DOHH2 (cell line): ENCODE measurements at regions not wholly inside any gene's neighbourhood (a gene's known extent, or its start where the extent isn't known, plus 50 kb on each side); places are given as distances from the start of the nearest gene placed in this dataset.

Experiments
- H3F3A ChIP-seq: fragments of 200-600 bp; sonication (generic), shearing (Covaris generic); 2 replicates; pipeline ENCODE4 v1.6.0; 2016; ENCODE audit warnings: antibody characterized with exemption, mild to moderate bottlenecking; ENCODE audit not compliant: control insufficient read depth, insufficient read depth
- H3K27ac ChIP-seq: fragments of 200-600 bp; sonication (generic); 2 replicates; pipeline ENCODE4 v1.5.1; 2014; ENCODE audit warnings: low read depth, mild to moderate bottlenecking, low read length, moderate library complexity
- H3K27me3 ChIP-seq: fragments of 200-600 bp; sonication (generic); 2 replicates; pipeline ENCODE4 v1.6.1; 2014; ENCODE audit warnings: mild to moderate bottlenecking, low read length, mixed read lengths; ENCODE audit not compliant: control insufficient read depth
- H3K36me3 ChIP-seq: fragments of 200-600 bp; sonication (generic); 2 replicates; pipeline ENCODE4 v1.6.1; 2014; ENCODE audit warnings: mild to moderate bottlenecking, low read length, moderate library complexity, mixed read lengths; ENCODE audit not compliant: control insufficient read depth
- H3K4me1 ChIP-seq: fragments of 200-600 bp; sonication (generic); 2 replicates; pipeline ENCODE4 v1.6.1; 2014; ENCODE audit warnings: mild to moderate bottlenecking, low read length, mixed read lengths; ENCODE audit not compliant: control insufficient read depth
- H3K4me2 ChIP-seq: fragments of 200-600 bp; sonication (generic); 2 replicates; pipeline ENCODE4 v1.6.0; 2014; ENCODE audit warnings: mild to moderate bottlenecking, low read length, moderate library complexity
- H3K4me3 ChIP-seq: fragments of 200-600 bp; sonication (generic); 2 replicates; pipeline ENCODE4 v1.5.1; 2014; ENCODE audit warnings: mild to moderate bottlenecking, low read length, mixed read lengths
- H3K79me2 ChIP-seq: fragments of 200-600 bp; sonication (generic); 2 replicates; pipeline ENCODE4 v1.6.1; 2014; ENCODE audit warnings: mild to moderate bottlenecking, low read length, mixed read lengths; ENCODE audit not compliant: control insufficient read depth
- H3K9me2 ChIP-seq: fragments of 200-600 bp; sonication (generic); replicated peaks from 2 replicates; pipeline ENCODE4 v1.6.1; 2014; ENCODE audit warnings: mild to moderate bottlenecking, low read length, mixed read lengths; ENCODE audit not compliant: control insufficient read depth
- H3K9me3 ChIP-seq: fragments of 200-600 bp; sonication (generic); 2 replicates; pipeline ENCODE4 v1.6.1; 2014; ENCODE audit warnings: antibody characterized with exemption, low read length, mixed read lengths; ENCODE audit not compliant: control insufficient read depth, insufficient read depth
- H4K20me1 ChIP-seq: fragments of 200-600 bp; sonication (generic); 2 replicates; pipeline ENCODE4 v1.6.0; 2014; ENCODE audit warnings: low read depth, mild to moderate bottlenecking, antibody characterized with exemption, low read length, moderate library complexity; ENCODE audit not compliant: control insufficient read depth, insufficient read depth
- CTCF ChIP-seq: fragments of 200-600 bp; sonication (generic); IDR thresholded peaks from one replicate; pipeline ENCODE4 v1.5.1; 2014; ENCODE audit warnings: antibody characterized with exemption, mild to moderate bottlenecking, low read depth, low read length; ENCODE audit not compliant: poor library complexity, severe bottlenecking
- EZH2phosphoT487 ChIP-seq: fragments of 200-600 bp; sonication (generic); IDR thresholded peaks from 2 replicates; pipeline ENCODE4 v1.6.1; 2017; ENCODE audit warnings: borderline replicate concordance, mild to moderate bottlenecking, antibody characterized with exemption, low read length, moderate library complexity, mixed read lengths

DNA sequence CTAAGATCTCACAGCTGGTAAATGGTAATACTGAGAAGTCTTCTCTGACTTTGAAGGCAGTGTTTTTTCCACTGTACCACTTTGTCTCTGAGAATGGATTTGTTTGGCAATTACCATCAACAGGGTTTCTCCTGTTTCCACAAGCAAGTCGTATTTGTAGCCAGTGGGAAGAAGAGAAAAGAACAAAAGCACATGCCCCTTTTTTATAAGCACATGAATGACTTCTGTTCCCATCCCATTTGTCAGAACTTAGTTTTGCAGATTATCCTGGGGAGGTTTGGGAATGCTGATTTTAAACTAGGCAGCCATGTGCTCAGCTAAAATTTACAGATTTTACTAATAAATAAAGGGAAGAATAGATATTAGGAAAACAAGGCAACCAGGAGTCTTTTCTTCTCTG, 92.9 kb upstream of the ZSWIM2 start:
- no peak overlapping the region for H3K4me3 ChIP-seq
- H3F3A ChIP-seq = no peaks in the 10 kb centered on the region
- no peaks in the 10 kb centered on the region for H3K36me3 ChIP-seq
- no peaks in the 10 kb centered on the region for H3K9me2 ChIP-seq
- H3K79me2 ChIP-seq = no peaks in the 10 kb centered on the region
- TF ChIP-seq EZH2phosphoT487 = no peak
- TF ChIP-seq CTCF = no peak
- H3K4me2 ChIP-seq = no peak overlapping the region
- no peaks in the 10 kb centered on the region for H4K20me1 ChIP-seq
- H3K4me1 ChIP-seq = no peaks in the 10 kb centered on the region
- H3K27me3 ChIP-seq = no peaks in the 10 kb centered on the region
- H3K27ac ChIP-seq = no peak overlapping the region
- no peaks in the 10 kb centered on the region for H3K9me3 ChIP-seq

- H3K4me3 ChIP-seq = no peak overlapping the region
- no peaks in the 10 kb centered on the region for H3K9me2 ChIP-seq
- H3K4me2 ChIP-seq = no peak overlapping the region
- H3K4me1 ChIP-seq = no peaks in the 10 kb centered on the region
- no peak overlapping the region for H3K27ac ChIP-seq
- H3K36me3 ChIP-seq = no peaks in the 10 kb centered on the region
- TF ChIP-seq CTCF (no peak), EZH2phosphoT487 (no peak)
- no peaks in the 10 kb centered on the region for H4K20me1 ChIP-seq
- no peaks in the 10 kb centered on the region for H3F3A ChIP-seq
- H3K27me3 ChIP-seq = no peaks in the 10 kb centered on the region
- H3K79me2 ChIP-seq = no peaks in the 10 kb centered on the region
- no peaks in the 10 kb centered on the region for H3K9me3 ChIP-seq
These were observed 91.5 kb upstream of the ZSWIM2 start for GRCh38 chr2:186940463-186940862.

DNA sequence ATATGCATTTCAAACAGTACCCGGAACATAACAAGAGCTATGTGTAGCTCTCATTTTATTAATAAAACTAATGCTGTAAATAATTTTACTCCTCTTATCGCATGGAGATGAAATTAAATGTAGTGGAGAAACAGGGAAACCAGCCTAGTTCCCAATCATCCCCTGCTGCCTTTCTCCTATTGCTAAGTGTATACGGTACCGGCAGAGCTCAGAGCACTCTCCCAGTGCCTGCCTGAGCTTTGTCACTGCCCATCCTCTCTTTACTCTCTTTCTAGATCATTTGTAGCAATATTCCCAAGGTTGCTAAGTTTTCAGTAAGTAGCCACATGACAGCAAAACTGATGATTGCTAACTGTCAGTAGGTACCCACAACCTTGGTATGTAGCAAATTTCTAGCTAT, 85.5 kb upstream of the ZSWIM2 start:
- H3F3A ChIP-seq = no peaks in the 10 kb centered on the region
- no peaks in the 10 kb centered on the region for H4K20me1 ChIP-seq
- H3K4me2 ChIP-seq = no peak overlapping the region
- no peak overlapping the region for H3K4me3 ChIP-seq
- H3K79me2 ChIP-seq = no peaks in the 10 kb centered on the region
- no peaks in the 10 kb centered on the region for H3K36me3 ChIP-seq
- no peak overlapping the region for H3K27ac ChIP-seq
- no peaks in the 10 kb centered on the region for H3K9me3 ChIP-seq
- no peaks in the 10 kb centered on the region for H3K9me2 ChIP-seq
- H3K4me1 ChIP-seq = no peaks in the 10 kb centered on the region
- H3K27me3 ChIP-seq = no peaks in the 10 kb centered on the region
- TF ChIP-seq EZH2phosphoT487 (no peak), CTCF (no peak)

GRCh38 chr2:186927867-186928191, 78.9 kb upstream of the ZSWIM2 start:
- Histone ChIP-seq H3K27me3 (no peaks in the 10 kb centered on the region), H3K4me2 (no peak overlapping the region), H3K79me2 (no peaks in the 10 kb centered on the region), H3K4me1 (peaks cover 3% of the 10 kb centered on the region; the same call in 1 of the 2 replicates), H3K9me2 (no peaks in the 10 kb centered on the region), H3F3A (no peaks in the 10 kb centered on the region), H3K9me3 (no peaks in the 10 kb centered on the region), H3K27ac (no peak overlapping the region), H4K20me1 (no peaks in the 10 kb centered on the region), H3K36me3 (no peaks in the 10 kb centered on the region), H3K4me3 (no peak overlapping the region)
- TF ChIP-seq EZH2phosphoT487 = no peak
- TF ChIP-seq CTCF = no peak
